CD1c-positive myeloid dendritic cell (primary cell): ENCODE measurements at regions not wholly inside any gene's neighbourhood (a gene's known extent, or its start where the extent isn't known, plus 50 kb on each side); places are given as distances from the start of the nearest gene placed in this dataset.
"Not testable (repeated sequence)": the region's sequence is repeated elsewhere in the genome, so short reads cannot be mapped to it uniquely, and the experiment has no call there.

ENCODE experiments used
- DNase-seq: peaks from one replicate; pipeline ENCODE4 v3.0.0-alpha.2; 2016; ENCODE audit errors: extremely low spot score

- DNase-seq = no peak
Measured at GRCh38 chr5:74500110-74500917, 140.2 kb downstream of the ENC1 start.

DNA sequence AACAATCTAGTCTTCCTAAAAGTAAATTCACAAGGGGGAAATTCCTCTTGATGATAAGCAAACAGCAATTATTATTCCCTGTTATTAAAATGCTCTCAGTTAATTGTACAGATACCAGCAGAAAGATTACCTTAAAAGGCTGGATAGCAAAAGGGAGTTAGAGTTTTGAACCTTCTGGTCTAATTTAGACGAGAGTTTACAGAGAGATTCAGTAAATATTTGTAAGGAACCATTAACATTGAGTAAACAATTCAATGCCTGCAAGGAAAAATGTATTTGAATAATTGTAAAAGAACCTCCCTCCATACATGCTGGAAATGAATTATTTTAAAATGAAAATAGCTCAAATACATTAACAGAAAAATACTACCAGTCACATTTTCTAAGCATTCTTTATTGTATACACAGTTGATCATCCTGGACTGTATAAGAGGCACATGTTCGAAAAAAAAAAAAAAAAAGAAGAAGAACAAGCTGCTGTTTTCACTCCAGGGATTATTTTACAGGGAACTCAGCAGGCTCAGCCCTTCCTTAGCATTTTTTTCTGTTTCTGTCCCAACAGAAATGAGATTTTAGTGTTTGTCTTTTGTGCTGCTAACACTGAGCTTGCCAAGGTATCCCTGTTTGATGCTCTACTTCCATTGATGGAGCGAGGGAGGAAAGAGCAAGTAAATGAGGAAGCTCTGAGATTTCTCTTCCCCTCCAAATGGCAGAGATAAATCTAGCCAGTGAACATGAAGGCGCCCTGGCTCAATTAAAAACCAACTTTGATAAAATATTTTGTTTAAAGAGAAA, 141.1 kb downstream of the ENC1 start:
- DNase-seq = no peak

- DNase-seq = no peak
Measured at GRCh38 chr5:74497706-74498105, 142.8 kb downstream of the ENC1 start.

GRCh38 chr5:74493411-74493810, 147.1 kb downstream of the ENC1 start:
- DNase-seq = no peak

DNA sequence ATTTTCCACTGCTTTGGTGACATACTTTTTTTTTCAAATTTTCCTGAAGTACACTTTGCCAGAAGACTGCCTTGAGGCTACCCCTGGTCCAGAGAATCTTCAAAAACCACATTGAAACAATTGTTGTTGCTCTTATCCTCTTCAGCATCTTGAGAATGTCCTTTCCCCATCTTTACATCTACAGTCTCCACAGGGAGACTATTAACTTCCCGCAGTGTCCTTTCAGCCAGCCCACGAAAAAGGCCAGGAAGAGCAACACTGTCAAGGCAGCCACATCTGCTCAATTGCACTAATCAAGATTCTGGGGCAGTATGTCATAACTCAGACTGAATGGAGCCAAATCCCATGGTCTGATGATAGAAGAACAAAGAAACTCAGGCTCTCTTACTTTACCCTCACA, 148.3 kb downstream of the ENC1 start:
- no peak for DNase-seq

DNA sequence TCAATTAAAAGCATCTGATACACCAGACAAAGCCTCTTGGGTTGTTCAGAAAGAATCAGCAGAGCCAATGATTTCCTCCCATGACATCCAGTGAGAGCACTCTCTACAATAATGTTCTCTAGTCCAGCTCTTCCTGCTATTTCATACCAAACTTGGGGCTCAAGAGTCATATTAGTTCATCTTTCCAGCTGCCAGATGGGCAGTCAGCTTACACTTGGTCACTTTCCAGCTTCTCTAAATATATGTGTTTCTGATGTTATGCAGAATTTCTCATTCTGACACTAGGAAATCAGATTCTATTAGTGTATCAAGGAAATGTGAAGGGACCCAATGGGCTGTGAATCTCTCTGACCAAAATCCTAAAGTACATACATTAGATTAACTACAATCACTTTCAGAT, 148.9 kb downstream of the ENC1 start:
- DNase-seq = no peak

- DNase-seq = peak; percentile 10
Measured at GRCh38 chr5:74490814-74491213, 149.7 kb downstream of the ENC1 start.

DNA sequence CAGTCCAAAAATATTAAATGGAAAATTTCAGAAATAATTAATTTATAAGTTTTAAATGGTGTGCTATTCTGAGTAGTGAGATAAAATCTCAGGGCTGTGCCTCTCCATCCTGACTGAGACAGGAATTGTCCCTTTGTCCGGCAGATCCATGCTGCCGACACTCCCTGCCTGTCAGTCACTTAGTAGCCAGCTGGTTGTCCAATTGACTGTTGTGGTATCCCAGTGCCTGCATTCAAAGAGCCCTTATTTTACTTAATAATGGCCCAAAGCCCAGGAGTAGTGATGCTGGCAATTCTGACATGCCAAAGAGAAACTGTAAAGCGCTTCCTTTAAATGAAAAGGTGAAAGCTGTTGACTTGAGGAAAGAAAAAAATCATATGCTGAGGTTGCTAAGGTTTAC, 157.5 kb downstream of the ENC1 start:
- DNase-seq = no peak

- no peak for DNase-seq
Measured at GRCh38 chr5:74482523-74482922, 158.0 kb downstream of the ENC1 start.

DNA sequence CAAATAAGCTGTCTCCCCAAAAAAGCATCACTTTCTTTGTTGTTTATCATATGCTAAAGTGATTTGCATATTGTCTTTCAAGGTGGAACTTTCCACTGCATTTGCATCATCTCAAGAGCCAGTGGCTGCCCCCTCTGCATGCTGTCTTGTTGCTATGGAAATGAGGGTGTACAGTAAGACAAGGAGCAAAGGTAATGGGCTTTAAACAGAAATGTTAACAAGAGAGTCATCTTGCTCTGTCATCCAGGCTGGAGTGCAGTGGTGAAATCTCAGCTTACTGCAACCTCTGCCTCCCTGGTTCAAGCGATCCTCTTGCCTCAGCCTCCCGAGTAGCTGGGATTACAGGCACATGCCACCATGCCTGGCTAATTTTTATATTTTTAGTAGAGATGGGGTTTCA, 159.2 kb downstream of the ENC1 start:
- DNase-seq = not testable (repeated sequence)

DNA sequence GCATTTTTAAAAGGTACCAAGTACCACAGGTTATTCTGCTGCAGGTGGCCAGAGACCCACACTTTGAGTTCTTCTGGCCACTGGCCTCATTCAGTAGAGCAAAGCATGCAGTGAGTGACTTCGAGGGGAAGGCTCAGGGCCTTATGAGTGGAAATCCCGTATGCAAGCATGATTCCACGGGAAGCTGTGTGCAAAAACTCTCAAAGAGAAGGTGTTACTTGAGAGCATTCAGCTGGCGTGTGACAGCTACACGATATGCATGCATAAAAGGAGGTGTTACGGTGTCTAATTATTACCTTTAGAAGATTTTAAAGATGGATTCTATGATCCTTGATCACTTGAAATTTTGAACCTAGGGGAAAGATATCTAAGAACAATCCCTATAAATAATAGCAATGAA, 160.3 kb downstream of the ENC1 start:
- DNase-seq = no peak

GRCh38 chr5:74478328-74478727, 162.2 kb downstream of the ENC1 start:
- no peak for DNase-seq

DNA sequence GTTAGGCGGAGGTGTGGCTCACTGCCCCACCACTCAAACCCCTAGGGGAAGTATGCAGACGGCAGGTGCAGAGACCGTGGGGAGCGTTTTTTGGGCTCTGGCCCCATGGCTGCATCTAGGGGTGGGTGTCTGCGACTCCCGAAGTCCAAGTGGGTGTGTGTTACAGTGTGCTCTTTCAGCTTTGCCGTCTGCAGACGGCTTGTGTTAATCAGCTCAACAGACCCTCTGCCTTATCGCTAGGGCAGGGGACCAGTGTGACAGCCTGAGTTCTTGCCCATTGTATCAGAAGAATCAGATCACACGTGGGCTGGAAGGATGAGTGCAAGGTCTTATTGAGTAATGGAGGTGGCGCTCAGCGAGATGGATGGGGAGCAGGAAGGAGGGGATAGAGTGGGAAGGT, 162.8 kb downstream of the ENC1 start:
- no peak for DNase-seq

DNA sequence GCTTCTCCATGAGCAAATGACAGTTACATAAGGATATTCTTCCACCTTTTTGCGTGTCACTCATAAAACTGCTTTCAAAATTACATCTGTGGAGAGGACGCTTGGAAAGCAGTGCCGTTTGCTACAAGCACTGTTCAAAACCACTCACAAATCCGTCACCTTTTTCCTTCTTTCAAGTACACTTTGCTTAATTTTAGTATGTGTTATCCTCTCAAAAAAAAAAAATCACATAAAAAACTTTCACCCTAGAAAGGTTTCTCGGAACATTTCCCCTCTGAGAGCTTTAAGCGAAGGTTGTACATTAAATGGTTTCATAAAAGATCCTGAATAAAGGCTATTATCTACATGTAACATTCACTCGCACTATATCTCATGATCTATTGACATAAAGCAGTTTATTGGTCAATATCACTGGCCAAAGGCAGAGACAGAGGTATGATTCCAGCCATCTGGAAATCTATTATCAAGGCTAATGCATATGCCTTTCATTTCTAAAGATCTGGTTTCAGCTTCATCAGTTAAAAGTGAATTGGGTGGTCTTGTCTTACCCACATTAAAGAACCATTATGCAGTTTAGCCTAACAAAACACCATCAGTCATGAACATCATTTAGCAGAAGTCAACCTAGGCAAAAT, 163.6 kb downstream of the ENC1 start:
- no peak for DNase-seq

DNA sequence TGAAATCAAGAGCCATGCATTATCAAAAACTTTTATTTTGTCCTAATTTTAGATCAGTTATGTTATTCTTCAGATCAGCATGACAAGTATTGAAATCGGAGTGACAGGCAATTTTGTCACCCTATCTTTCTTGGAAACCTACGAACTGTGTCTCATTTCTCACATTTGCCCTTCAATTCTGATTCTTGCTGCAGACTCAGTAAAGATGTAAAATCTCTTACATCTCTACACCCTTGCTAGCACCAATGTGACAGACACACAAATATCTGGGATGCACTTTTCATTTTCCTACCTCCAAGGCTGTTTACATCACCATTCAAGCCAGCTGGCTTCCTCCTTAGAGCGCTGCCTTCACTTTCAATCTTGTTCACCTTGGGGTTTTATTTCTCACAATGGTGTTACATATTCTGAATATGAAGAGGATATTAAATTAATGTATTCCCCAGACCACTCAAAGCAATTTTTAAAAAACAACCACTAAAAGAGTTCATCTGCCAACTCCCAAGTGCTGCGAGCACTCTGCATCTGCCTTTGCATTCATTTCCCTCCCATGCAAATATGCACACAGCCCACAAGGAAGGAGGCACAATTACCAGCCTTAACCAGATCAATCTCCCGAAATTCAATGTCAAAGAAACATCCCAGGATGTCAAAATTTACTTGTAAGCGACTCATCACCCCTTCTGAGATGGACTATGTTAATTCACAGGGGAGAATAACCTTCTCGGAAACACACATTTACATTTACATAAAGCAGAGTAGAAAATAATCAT, 164.3 kb downstream of the ENC1 start:
- DNase-seq = no peak

- no peak for DNase-seq
Measured at GRCh38 chr5:74471875-74472274, 168.7 kb downstream of the ENC1 start.

DNA sequence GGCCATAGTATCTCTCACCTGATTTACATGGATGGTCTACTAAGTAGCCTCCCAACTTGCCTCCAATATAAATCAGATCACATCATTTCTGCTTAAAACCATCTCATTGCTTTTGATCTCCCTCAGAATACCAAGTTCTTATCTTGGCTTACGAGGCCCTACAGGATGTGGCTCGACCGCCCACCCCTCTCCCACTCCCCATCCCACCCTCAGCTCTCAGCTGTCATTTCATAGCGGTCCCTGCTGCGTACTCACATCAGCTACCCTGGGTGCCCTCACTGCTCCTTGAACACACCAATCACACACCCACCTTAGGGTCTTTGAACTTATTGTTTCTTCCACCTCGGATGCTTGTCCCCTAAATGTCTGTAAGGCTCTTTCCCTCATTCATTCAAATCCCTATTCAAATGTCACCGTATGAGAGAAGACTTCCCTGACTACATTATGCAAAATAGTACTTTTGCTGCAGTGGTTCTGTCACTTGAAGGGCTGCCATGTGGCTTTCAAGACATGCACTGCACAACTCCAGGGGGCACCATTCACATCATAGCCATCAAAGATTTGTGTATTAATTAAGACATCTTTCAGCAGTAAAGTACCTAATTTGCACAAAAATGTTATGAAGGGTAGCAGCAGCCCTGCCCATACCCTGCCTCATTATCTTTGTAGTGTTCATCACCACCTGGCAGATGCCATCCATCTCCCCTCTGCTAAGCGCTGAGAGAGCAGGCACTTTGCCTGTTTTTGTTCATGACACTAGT, 171.1 kb downstream of the ENC1 start:
- DNase-seq = no peak

- DNase-seq = no peak
Measured at GRCh38 chr5:74468421-74468820, 172.1 kb downstream of the ENC1 start.

- DNase-seq = no peak
Measured at GRCh38 chr5:74465724-74466123, 174.8 kb downstream of the ENC1 start.

GRCh38 chr5:74464512-74465209, 175.9 kb downstream of the ENC1 start:
- no peak for DNase-seq

- no peak for DNase-seq
Measured at GRCh38 chr5:74462356-74462755, 178.2 kb downstream of the ENC1 start.
